Subcutaneous abdominal adipose tissue (tissue), 5 donors: ENCODE measurements at regions not wholly inside any gene's neighbourhood (a gene's known extent, or its start where the extent isn't known, plus 50 kb on each side); places are given as distances from the start of the nearest gene placed in this dataset.
"Not testable (repeated sequence)": the region's sequence is repeated elsewhere in the genome, so short reads cannot be mapped to it uniquely, and the experiment has no call there.

ENCODE experiments used
- H3K27ac ChIP-seq: one replicate; pipeline ENCODE4 v1.7.0; 2013; ENCODE audit warnings: low read depth, mild to moderate bottlenecking, inconsistent platforms, low read length, moderate library complexity
- H3K27me3 ChIP-seq, 5 donors: one replicate each; pipeline ENCODE4 v1.7.0; 2013; ENCODE audit warnings: low read length in 5 of 5, inconsistent platforms in 1 of 5; ENCODE audit not compliant: control insufficient read depth in 5 of 5, insufficient read depth in 4 of 5
- H3K36me3 ChIP-seq, 5 donors: one replicate each; pipeline ENCODE4 v1.7.0; 2013; ENCODE audit warnings: low read length in 5 of 5; ENCODE audit not compliant: control insufficient read depth in 5 of 5, insufficient read depth in 5 of 5
- H3K4me1 ChIP-seq, 5 donors: one replicate each; pipeline ENCODE4 v1.7.0; 2013; ENCODE audit warnings: low read length in 5 of 5, mild to moderate bottlenecking in 3 of 5, moderate library complexity in 1 of 5; ENCODE audit not compliant: control insufficient read depth in 5 of 5, insufficient read depth in 5 of 5
- H3K4me3 ChIP-seq, 5 donors: one replicate each; pipeline ENCODE4 v1.7.0; 2013; ENCODE audit warnings: low read length in 5 of 5, low read depth in 1 of 5
- H3K9ac ChIP-seq, 5 donors: one replicate each; pipeline ENCODE4 v1.7.0; 2013; ENCODE audit warnings: low read length in 5 of 5, mild to moderate bottlenecking in 4 of 5, moderate library complexity in 3 of 5
- H3K9me3 ChIP-seq, 5 donors: one replicate each; pipeline ENCODE4 v1.7.0; 2013; ENCODE audit warnings: low read length in 5 of 5; ENCODE audit not compliant: control insufficient read depth in 5 of 5
- donor health status: healthy.
- donor health status: healthy.
- donor health status: healthy.
- donor health status: healthy.
- donor health status: healthy.

- no peaks in the 10 kb centered on the region for H3K4me1 ChIP-seq
- H3K27ac ChIP-seq, result no peak overlapping the region
- no peaks in the 10 kb centered on the region for H3K9me3 ChIP-seq
- H3K27me3 ChIP-seq, result no peaks in the 10 kb centered on the region
- no peak overlapping the region for H3K4me3 ChIP-seq
- no peaks in the 10 kb centered on the region for H3K36me3 ChIP-seq
- no peak overlapping the region for H3K9ac ChIP-seq
These were observed 50.5 kb upstream of the PARP4 start for GRCh38 chr13:24563087-24563486.

GRCh38 chr13:24563971-24564370 is 51.4 kb upstream of the PARP4 start:
- H3K27me3 ChIP-seq, H3K9ac ChIP-seq, H3K4me1 ChIP-seq, H3K27ac ChIP-seq, H3K36me3 ChIP-seq, H3K4me3 ChIP-seq, H3K9me3 ChIP-seq: not testable (repeated sequence)

- no peaks in the 10 kb centered on the region for H3K4me1 ChIP-seq
- no peaks in the 10 kb centered on the region for H3K36me3 ChIP-seq
- no peak overlapping the region for H3K9ac ChIP-seq
- H3K4me3 ChIP-seq, result no peak overlapping the region
- H3K27me3 ChIP-seq, result no peaks in the 10 kb centered on the region
- H3K27ac ChIP-seq, result no peak overlapping the region
- no peaks in the 10 kb centered on the region for H3K9me3 ChIP-seq
These were observed 52.3 kb upstream of the PARP4 start for GRCh38 chr13:24564881-24565280.

- H3K9me3 ChIP-seq, H3K27me3 ChIP-seq, H3K36me3 ChIP-seq, H3K4me1 ChIP-seq, H3K4me3 ChIP-seq, H3K9ac ChIP-seq, H3K27ac ChIP-seq: not testable (repeated sequence)
These were observed 55.0 kb upstream of the PARP4 start for GRCh38 chr13:24567593-24567992.

GRCh38 chr13:24574847-24575246 is 62.3 kb upstream of the PARP4 start:
- no peak overlapping the region for H3K4me3 ChIP-seq
- no peak overlapping the region for H3K9ac ChIP-seq
- H3K4me1 ChIP-seq, result no peaks in the 10 kb centered on the region
- H3K27ac ChIP-seq, result no peak overlapping the region
- H3K9me3 ChIP-seq, result no peaks in the 10 kb centered on the region
- no peaks in the 10 kb centered on the region for H3K36me3 ChIP-seq
- no peaks in the 10 kb centered on the region for H3K27me3 ChIP-seq

- peak overlapping the region in 3 of 5 donors; percentile 37 to 57 (median 50) for H3K4me3 ChIP-seq
- not testable (repeated sequence) for H3K36me3 ChIP-seq, H3K4me1 ChIP-seq, H3K9ac ChIP-seq, H3K9me3 ChIP-seq, H3K27ac ChIP-seq, H3K27me3 ChIP-seq
These were observed 67.7 kb upstream of the PARP4 start for GRCh38 chr13:24580315-24580714.

DNA sequence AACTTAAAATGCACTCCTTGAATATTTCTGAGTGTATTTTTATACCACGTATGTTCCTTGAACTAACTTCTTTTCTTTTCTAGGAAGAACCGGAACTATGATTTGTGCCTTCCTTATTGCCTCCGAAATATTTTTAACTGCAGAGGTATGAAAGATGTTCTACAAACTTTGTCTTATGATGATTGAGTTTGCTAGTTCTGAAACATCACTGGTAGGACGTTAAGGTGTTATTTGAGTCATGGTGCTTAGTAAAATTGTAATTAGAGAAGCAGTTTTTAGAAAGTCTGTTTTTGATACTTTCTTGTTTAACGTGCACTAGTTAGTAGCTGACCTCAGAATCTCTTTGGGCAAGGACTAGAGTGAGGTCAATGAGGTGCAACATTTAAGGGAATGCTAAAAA is 69.0 kb upstream of the PARP4 start:
- not testable (repeated sequence) for H3K9me3 ChIP-seq, H3K27me3 ChIP-seq, H3K4me3 ChIP-seq, H3K4me1 ChIP-seq, H3K9ac ChIP-seq, H3K27ac ChIP-seq, H3K36me3 ChIP-seq

GRCh38 chr13:24591697-24592096 is 79.1 kb upstream of the PARP4 start:
- H3K27me3 ChIP-seq, H3K9me3 ChIP-seq, H3K27ac ChIP-seq, H3K9ac ChIP-seq, H3K4me3 ChIP-seq, H3K4me1 ChIP-seq, H3K36me3 ChIP-seq: not testable (repeated sequence)

DNA sequence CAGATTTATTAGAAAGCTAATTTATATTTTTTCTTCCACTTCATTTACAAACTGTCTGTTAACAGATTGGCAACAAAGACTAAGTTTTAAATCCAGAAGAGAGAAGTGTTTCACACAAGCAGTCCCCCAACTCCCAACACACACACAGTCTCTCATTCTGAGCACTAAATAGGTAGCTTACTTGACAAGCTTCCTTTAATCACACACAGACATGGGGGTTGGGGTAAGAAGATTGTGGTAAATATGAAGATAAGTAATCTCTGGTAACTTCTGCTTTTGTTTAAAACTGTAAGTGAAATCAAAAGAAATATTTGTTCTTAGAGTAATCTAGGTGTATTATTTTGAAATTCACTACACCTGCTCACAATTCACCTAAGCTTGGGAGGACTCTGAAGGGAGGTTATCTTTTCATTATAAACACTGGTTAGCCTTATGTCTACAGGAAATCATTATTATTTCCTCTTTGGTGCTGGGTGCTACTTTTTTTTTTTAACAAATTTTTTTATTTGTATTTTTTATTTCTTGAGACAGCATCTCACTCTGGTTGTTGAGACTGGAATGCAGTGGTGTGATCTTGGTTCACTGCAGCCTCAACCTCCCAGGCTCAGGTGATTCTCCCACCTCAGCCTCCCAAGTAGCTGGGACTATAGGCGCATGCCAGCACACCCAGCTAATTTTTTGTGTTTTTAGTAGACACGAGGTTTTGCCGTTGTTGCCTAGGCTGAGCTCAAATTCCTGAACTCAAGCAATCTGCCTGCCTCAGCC is 82.1 kb upstream of the ATP12A start:
- not testable (repeated sequence) for H3K9me3 ChIP-seq, H3K27ac ChIP-seq, H3K4me3 ChIP-seq

GRCh38 chr13:24599019-24599791 is 81.0 kb upstream of the ATP12A start:
- not testable (repeated sequence) for H3K4me1 ChIP-seq, H3K9me3 ChIP-seq, H3K36me3 ChIP-seq, H3K4me3 ChIP-seq, H3K27ac ChIP-seq, H3K27me3 ChIP-seq, H3K9ac ChIP-seq

More for the DNA sequence above, 82.1 kb upstream of the ATP12A start:
- H3K36me3 ChIP-seq, H3K27me3 ChIP-seq, H3K4me1 ChIP-seq, H3K9ac ChIP-seq: not testable (repeated sequence)
